Panc1 (cell line): ENCODE measurements at regions not wholly inside any gene's neighbourhood (a gene's known extent, or its start where the extent isn't known, plus 50 kb on each side); places are given as distances from the start of the nearest gene placed in this dataset.

ENCODE experiments used
- ATAC-seq: fragments of 200-7000 bp; cut with Tn5 transposase; 2 replicates; pipeline ENCODE4 v1.9.1; 2020; ENCODE audit warnings: mild to moderate bottlenecking, moderate library complexity
- BruUV-seq: library from RNA; stranded (reverse); fragments of 400-500 nt; replicated peaks from 2 replicates; lab custom pipeline; 2021; lab: Mats Ljungman, UMichigan
- CTCF ChIA-PET: fragments of 300-600 bp; sonication (Branson Sonifier 250); formaldehyde crosslinking; loops from one replicate; lab custom pipeline; 2022; ENCODE audit warnings: antibody characterized with exemption; lab: Charles Lee
- POLR2A ChIA-PET: fragments of 300-600 bp; sonication (Branson Sonifier 250); formaldehyde crosslinking; loops from one replicate; lab custom pipeline; 2022; ENCODE audit warnings: antibody characterized with exemption; lab: Charles Lee
- DNase-seq: peaks from one replicate; pipeline ENCODE4 v3.0.0-alpha.2; 2010; ENCODE audit warnings: low read depth, low spot score
- H3K27ac ChIP-seq: 2 replicates; pipeline ENCODE4 v1.5.1; 2011; ENCODE audit warnings: mild to moderate bottlenecking, low read length, inconsistent platforms
- H3K27me3 ChIP-seq: fragments of 200-500 bp; sonication (Bioruptor generic); 2 replicates; pipeline ENCODE4 v1.6.0; 2014; ENCODE audit warnings: low read length, inconsistent platforms; ENCODE audit not compliant: control insufficient read depth, insufficient read depth
- H3K36me3 ChIP-seq: fragments of 200-500 bp; sonication (Bioruptor generic); 2 replicates; pipeline ENCODE4 v1.5.1; 2014; ENCODE audit warnings: inconsistent platforms, mild to moderate bottlenecking, low read length, moderate library complexity; ENCODE audit not compliant: control insufficient read depth, insufficient read depth
- H3K4me1 ChIP-seq: 2 replicates; pipeline ENCODE4 v1.5.1; 2011; ENCODE audit warnings: inconsistent platforms, mild to moderate bottlenecking, low read length, moderate library complexity; ENCODE audit not compliant: control insufficient read depth, insufficient read depth
- H3K4me3 ChIP-seq, 2 experiments: 2 replicates each; pipeline ENCODE4 v1.5.1; 2011 to 2012; ENCODE audit warnings: low read depth in 2 of 2, low read length in 2 of 2, mild to moderate bottlenecking in 2 of 2, inconsistent platforms in 1 of 2, moderate library complexity in 1 of 2
- H3K9me3 ChIP-seq: fragments of 200-500 bp; sonication (Bioruptor generic); 2 replicates; pipeline ENCODE4 v1.5.1; 2014; ENCODE audit warnings: low read depth, mild to moderate bottlenecking, inconsistent platforms, low read length, moderate library complexity; ENCODE audit not compliant: control insufficient read depth, insufficient read depth
- POLR2AphosphoS5 ChIP-seq: IDR thresholded peaks from 2 replicates; pipeline ENCODE4 v1.6.1; 2012; ENCODE audit warnings: mild to moderate bottlenecking, low read depth, low read length, moderate library complexity
- REST ChIP-seq, 2 experiments: IDR thresholded peaks; 2 replicates each; pipeline ENCODE4 v1.6.1; 2011 to 2012; ENCODE audit warnings: low read depth in 2 of 2, control low read depth in 1 of 2, low read length in 1 of 2, mild to moderate bottlenecking in 1 of 2, moderate library complexity in 1 of 2; ENCODE audit not compliant: insufficient read depth in 1 of 2
- SIN3A ChIP-seq: IDR thresholded peaks from 2 replicates; pipeline ENCODE4 v1.6.1; 2012; ENCODE audit warnings: low read depth, mild to moderate bottlenecking, low read length, moderate library complexity, borderline replicate concordance; ENCODE audit not compliant: insufficient read depth
- TCF7L2 ChIP-seq: IDR thresholded peaks from 2 replicates; pipeline ENCODE4 v1.6.1; 2011; ENCODE audit warnings: mild to moderate bottlenecking, low read depth, low read length, inconsistent platforms
- in situ Hi-C: cut with HindIII; loops from 2 replicates; pipeline ENCODE4 v1.10.0; 2016; ENCODE audit warnings: low sequenced_read_pairs, low pct_unique_long_range_greater_than_20kb
- intact Hi-C: fragments of 100-400 bp; cut with micrococcal nuclease; formaldehyde crosslinking; loops from one replicate; pipeline ENCODE4 v1.10.0; 2022; ENCODE audit not compliant: unreplicated experiment
- TF ChIP-seq, protein P1 (sequence below): fragments of 450-650 bp; IDR thresholded peaks from 2 replicates; pipeline ENCODE4 v1.5.1; 2017; ENCODE audit warnings: mild to moderate bottlenecking

GRCh38 chr3:117393119-117393518 lies 683.5 kb downstream of the TUSC7 start:
- Histone ChIP-seq H3K27ac (no peak overlapping the region), H3K27me3 (peaks cover 2% of the 10 kb centered on the region; the same call in 1 of the 2 replicates), H3K9me3 (no peaks in the 10 kb centered on the region), H3K4me1 (no peaks in the 10 kb centered on the region), H3K4me3 (no peak overlapping the region), H3K36me3 (no peaks in the 10 kb centered on the region)
- TF ChIP-seq TCF7L2 (no peak), REST (IDR thresholded peaks at IDR 0.05; ENCODE audit: insufficient read depth in 1 of 2, low read depth in 2 of 2, low read length in 1 of 2) (no peak), SIN3A (no peak), POLR2AphosphoS5 (no peak)
- TF ChIP-seq, protein P1, sequence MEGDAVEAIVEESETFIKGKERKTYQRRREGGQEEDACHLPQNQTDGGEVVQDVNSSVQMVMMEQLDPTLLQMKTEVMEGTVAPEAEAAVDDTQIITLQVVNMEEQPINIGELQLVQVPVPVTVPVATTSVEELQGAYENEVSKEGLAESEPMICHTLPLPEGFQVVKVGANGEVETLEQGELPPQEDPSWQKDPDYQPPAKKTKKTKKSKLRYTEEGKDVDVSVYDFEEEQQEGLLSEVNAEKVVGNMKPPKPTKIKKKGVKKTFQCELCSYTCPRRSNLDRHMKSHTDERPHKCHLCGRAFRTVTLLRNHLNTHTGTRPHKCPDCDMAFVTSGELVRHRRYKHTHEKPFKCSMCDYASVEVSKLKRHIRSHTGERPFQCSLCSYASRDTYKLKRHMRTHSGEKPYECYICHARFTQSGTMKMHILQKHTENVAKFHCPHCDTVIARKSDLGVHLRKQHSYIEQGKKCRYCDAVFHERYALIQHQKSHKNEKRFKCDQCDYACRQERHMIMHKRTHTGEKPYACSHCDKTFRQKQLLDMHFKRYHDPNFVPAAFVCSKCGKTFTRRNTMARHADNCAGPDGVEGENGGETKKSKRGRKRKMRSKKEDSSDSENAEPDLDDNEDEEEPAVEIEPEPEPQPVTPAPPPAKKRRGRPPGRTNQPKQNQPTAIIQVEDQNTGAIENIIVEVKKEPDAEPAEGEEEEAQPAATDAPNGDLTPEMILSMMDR: no peak
- BruUV-seq: no TSS peak
- CTCF ChIA-PET: no interaction called here
- DNase-seq (no peak), ATAC-seq (no peak)
- intact Hi-C loops: no loop called here
- POLR2A ChIA-PET: no interaction called here
- in situ Hi-C loops: no loop called here

DNA sequence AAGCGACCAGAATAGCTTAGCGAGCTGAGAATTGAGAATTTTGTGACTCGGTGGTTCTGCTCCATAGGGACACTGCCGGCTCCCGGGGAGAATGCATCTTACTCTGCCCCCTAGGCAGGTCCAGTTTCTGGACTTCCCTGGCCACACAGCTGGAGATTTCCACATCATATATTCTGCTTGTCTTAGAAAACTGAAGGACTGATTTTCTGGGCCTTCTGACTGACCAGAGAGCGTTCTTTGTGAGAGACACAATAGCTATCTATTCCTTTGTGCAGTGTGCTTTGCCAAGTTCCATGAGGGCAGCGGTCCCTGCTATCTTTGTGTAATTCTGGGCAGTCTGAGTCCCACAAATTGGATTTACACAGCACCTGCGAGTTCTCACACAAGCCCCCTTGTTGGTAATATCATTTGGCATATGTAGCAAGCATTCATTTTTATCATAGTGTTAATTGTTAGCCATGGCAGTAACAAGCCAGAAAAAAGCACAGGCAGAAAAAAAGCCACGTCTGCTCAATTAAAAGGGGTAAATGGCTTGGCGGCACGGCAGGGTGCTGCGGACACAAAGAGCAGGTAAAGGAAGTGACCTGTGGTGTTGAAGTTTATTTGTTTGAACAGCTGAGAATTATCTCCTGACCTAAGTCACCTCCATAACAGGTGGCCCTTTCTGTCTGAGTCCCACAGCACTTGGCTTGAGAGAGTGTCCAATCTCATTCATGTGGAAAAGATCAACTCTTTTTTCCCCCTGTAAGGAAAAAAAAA lies 688.7 kb downstream of the TUSC7 start:
- Histone ChIP-seq H3K36me3 (no peaks in the 10 kb centered on the region), H3K9me3 (no peaks in the 10 kb centered on the region), H3K4me3 (no peak overlapping the region), H3K27ac (no peak overlapping the region), H3K4me1 (no peaks in the 10 kb centered on the region), H3K27me3 (peaks cover 2% of the 10 kb centered on the region; the same call in 1 of the 2 replicates)
- TF ChIP-seq POLR2AphosphoS5 (no peak), SIN3A (no peak), TCF7L2 (no peak), REST (IDR thresholded peaks at IDR 0.05; ENCODE audit: insufficient read depth in 1 of 2, low read depth in 2 of 2, low read length in 1 of 2) (no peak)
- TF ChIP-seq, protein P1: no peak
- no TSS peak for BruUV-seq
- ChIA-PET POLR2A (no interaction called here), CTCF (no interaction called here)
- in situ Hi-C loops (no loop called here), intact Hi-C loops (no loop called here)
- ATAC-seq (no peak), DNase-seq (no peak)
